ENCODE measurements at regions not wholly inside any gene's neighbourhood (a gene's known extent, or its start where the extent isn't known, plus 50 kb on each side); places are given as distances from the start of the nearest gene placed in this dataset.

DNA sequence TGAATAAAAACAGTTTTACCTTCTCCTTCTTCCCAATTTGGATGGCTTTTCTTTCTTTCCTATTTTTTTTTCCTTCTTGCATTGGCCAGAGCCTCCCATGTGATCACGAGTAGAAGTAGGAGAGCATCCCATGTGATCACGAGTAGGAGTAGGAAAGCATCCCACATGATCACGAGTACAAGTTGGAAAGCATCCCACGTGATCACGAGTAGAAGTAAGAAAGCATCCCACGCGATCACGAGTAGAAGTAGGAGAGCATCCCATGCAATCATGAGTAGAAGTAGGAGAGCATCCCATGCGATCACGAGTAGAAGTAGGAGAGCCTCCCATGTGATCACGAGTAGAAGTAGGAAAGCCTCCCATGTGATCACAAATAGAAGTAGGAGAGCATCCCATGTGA, 218.6 kb downstream of the DLL1 start:
- TF ChIP-seq, protein P1, sequence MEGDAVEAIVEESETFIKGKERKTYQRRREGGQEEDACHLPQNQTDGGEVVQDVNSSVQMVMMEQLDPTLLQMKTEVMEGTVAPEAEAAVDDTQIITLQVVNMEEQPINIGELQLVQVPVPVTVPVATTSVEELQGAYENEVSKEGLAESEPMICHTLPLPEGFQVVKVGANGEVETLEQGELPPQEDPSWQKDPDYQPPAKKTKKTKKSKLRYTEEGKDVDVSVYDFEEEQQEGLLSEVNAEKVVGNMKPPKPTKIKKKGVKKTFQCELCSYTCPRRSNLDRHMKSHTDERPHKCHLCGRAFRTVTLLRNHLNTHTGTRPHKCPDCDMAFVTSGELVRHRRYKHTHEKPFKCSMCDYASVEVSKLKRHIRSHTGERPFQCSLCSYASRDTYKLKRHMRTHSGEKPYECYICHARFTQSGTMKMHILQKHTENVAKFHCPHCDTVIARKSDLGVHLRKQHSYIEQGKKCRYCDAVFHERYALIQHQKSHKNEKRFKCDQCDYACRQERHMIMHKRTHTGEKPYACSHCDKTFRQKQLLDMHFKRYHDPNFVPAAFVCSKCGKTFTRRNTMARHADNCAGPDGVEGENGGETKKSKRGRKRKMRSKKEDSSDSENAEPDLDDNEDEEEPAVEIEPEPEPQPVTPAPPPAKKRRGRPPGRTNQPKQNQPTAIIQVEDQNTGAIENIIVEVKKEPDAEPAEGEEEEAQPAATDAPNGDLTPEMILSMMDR (IDR thresholded peaks at IDR 0.05) = no peak
- TF ChIP-seq POLR2AphosphoS5 (IDR thresholded peaks at IDR 0.05) (no peak), POLR2A (IDR thresholded peaks at IDR 0.05) (no peak), EP300 (IDR thresholded peaks at IDR 0.05) (no peak)
